Kidney (tissue), 13 donors: ENCODE measurements at regions not wholly inside any gene's neighbourhood (a gene's known extent, or its start where the extent isn't known, plus 50 kb on each side); places are given as distances from the start of the nearest gene placed in this dataset.

ENCODE experiments used
- DNase-seq, 5 donors: peaks; one replicate each; pipeline ENCODE4 v3.0.0-alpha.2; 2013 to 2020
- FAIRE-seq: peaks from 2 replicates; lab custom pipeline; 2012; peaks lifted over from hg19 to GRCh38; lab: Jason Lieb, UNC
- H3K27ac ChIP-seq, 2 donors: one replicate each; pipeline ENCODE4 v1.7.0; 2013; ENCODE audit warnings: low read depth in 2 of 2, low read length in 2 of 2, inconsistent platforms in 1 of 2
- H3K27me3 ChIP-seq: one replicate; pipeline ENCODE4 v1.7.1; 2013; ENCODE audit warnings: low read length, inconsistent platforms; ENCODE audit not compliant: control insufficient read depth, insufficient read depth
- H3K36me3 ChIP-seq, 3 donors: one replicate each; pipeline versions ENCODE4 v1.7.0 to v1.7.1; 2013; ENCODE audit warnings: low read length in 3 of 3, control low read depth in 1 of 3, inconsistent platforms in 1 of 3; ENCODE audit not compliant: insufficient read depth in 3 of 3, control insufficient read depth in 2 of 3
- H3K4me1 ChIP-seq, 3 donors: one replicate each; pipeline versions ENCODE4 v1.7.0 to v1.7.1; 2013; ENCODE audit warnings: low read length in 3 of 3, inconsistent platforms in 1 of 3, low read depth in 1 of 3; ENCODE audit not compliant: control insufficient read depth in 2 of 3, insufficient read depth in 2 of 3
- H3K4me3 ChIP-seq, 3 donors: one replicate each; pipeline versions ENCODE4 v1.7.0 to v1.8.1; 2013; ENCODE audit warnings: low read length in 3 of 3, control low read depth in 1 of 3, inconsistent platforms in 1 of 3
- H3K9ac ChIP-seq, 3 donors: one replicate each; pipeline versions ENCODE4 v1.7.0 to v1.7.1; 2013; ENCODE audit warnings: low read length in 3 of 3, control low read depth in 1 of 3, inconsistent platforms in 1 of 3
- H3K9me3 ChIP-seq, 3 donors: one replicate each; pipeline versions ENCODE4 v1.7.0 to v1.7.1; 2013; ENCODE audit warnings: low read length in 3 of 3, control low read depth in 1 of 3, inconsistent platforms in 1 of 3; ENCODE audit not compliant: control insufficient read depth in 2 of 3, insufficient read depth in 1 of 3
- intact Hi-C: fragments of 100-400 bp; cut with DNase I; formaldehyde crosslinking; loops from one replicate; pipeline ENCODE4 v1.11.1; 2022
- TF ChIP-seq, protein P1 (sequence below): IDR thresholded peaks from 3 replicates; pipeline ENCODE4 v1.5.1; 2012; ENCODE audit warnings: mild to moderate bottlenecking, moderate library complexity, borderline replicate concordance; ENCODE audit not compliant: insufficient read depth; ENCODE audit errors: extremely low read depth
- donor health status: control.
- donor health status: control.
- donor health status: control.
- donor health status: control.
- donor health status: control.
- donor health status: DM: yes; HTN: yes; CAD: no.
- donor health status: Normal renal cell carcinoma (clear cell type).

DNA sequence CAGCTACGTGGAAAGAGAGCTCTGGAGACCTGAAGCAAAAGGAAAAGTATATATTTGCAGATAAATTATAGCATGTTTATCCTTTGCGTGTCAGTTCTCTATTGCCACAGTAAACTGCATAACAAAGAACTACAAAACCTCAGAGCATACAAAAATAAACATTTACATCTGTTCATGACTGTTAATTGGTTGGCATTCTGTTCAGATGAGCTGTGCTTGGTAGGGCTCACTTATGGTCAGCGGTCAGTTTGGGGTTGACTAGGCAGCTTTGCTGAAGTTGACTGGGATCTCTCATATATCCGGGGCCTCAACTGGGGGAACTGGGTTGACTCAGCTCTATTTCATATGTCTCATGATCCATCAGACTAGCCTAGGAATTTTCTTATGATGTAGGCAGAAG, 257.7 kb downstream of the TLE1 start:
- TF ChIP-seq, protein P1, sequence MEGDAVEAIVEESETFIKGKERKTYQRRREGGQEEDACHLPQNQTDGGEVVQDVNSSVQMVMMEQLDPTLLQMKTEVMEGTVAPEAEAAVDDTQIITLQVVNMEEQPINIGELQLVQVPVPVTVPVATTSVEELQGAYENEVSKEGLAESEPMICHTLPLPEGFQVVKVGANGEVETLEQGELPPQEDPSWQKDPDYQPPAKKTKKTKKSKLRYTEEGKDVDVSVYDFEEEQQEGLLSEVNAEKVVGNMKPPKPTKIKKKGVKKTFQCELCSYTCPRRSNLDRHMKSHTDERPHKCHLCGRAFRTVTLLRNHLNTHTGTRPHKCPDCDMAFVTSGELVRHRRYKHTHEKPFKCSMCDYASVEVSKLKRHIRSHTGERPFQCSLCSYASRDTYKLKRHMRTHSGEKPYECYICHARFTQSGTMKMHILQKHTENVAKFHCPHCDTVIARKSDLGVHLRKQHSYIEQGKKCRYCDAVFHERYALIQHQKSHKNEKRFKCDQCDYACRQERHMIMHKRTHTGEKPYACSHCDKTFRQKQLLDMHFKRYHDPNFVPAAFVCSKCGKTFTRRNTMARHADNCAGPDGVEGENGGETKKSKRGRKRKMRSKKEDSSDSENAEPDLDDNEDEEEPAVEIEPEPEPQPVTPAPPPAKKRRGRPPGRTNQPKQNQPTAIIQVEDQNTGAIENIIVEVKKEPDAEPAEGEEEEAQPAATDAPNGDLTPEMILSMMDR: no peak
- FAIRE-seq: no peak
- intact Hi-C loops: no loop called here

DNA sequence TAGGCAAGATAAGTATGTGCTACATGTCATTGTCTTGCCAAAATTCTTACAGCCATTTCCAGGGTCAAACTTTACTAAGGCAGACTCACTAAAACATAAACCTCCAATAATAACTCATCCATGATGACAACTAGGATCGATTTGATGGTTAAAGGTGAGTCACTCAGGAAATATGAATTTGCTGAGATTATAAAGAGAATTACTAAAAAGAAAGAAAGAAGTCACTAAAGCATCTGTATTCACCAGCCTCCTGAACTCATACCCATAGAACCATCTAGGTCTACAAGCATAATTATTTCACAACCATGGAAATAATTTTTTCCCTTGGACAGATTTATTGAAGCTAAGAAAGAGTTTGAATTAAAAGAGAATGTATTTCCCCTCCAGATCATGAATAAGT, 258.6 kb downstream of the TLE1 start:
- H3K9ac ChIP-seq: no peak overlapping the region
- no peak for FAIRE-seq

More for the DNA sequence above, 257.7 kb downstream of the TLE1 start:
- H3K4me3 ChIP-seq: no peak overlapping the region
- no peaks in the 10 kb centered on the region for H3K36me3 ChIP-seq
- DNase-seq: peak in 1 of 5 donors; percentile 7
- no peaks in the 10 kb centered on the region for H3K4me1 ChIP-seq
- H3K9ac ChIP-seq: no peak overlapping the region
- H3K27me3 ChIP-seq: no peaks in the 10 kb centered on the region
- peaks cover 0 to 14% (median 2%) of the 10 kb centered on the region in 3 donors for H3K9me3 ChIP-seq
- no peak overlapping the region for H3K27ac ChIP-seq

DNA sequence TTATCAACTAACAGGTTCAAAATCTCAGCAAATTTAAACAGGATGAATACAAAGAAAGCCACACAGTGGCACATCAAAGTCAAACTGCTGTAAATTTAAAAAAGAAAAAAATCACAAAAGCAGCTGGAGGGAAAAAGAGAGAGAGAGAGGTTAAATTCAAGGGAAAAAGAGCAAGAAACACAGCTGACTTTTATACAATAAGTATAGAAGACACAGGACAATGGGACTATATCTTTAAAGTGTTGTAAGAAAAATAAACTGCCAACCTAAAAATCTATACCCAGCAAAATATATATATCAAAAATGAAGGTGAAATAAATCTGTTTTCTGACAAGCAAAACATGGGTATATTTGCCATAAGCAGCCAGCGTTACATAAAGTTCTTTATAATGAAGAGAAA, 261.5 kb downstream of the TLE1 start:
- H3K9me3 ChIP-seq: peaks cover 0 to 14% (median 2%) of the 10 kb centered on the region in 3 donors
- H3K4me1 ChIP-seq: no peaks in the 10 kb centered on the region
- intact Hi-C loops: no loop called here
- H3K36me3 ChIP-seq: no peaks in the 10 kb centered on the region
- H3K27ac ChIP-seq: no peak overlapping the region
- DNase-seq (no peak), FAIRE-seq (no peak)
- no peaks in the 10 kb centered on the region for H3K27me3 ChIP-seq
- no peak overlapping the region for H3K4me3 ChIP-seq
- H3K9ac ChIP-seq: no peak overlapping the region
- TF ChIP-seq, protein P1: no peak

More for the DNA sequence above, 258.6 kb downstream of the TLE1 start:
- DNase-seq: no peak
- H3K27me3 ChIP-seq: no peaks in the 10 kb centered on the region
- intact Hi-C loops: no loop called here
- peaks cover 0 to 14% (median 2%) of the 10 kb centered on the region in 3 donors for H3K9me3 ChIP-seq
- no peaks in the 10 kb centered on the region for H3K4me1 ChIP-seq
- no peak overlapping the region for H3K27ac ChIP-seq
- no peaks in the 10 kb centered on the region for H3K36me3 ChIP-seq
- TF ChIP-seq, protein P1: no peak
- H3K4me3 ChIP-seq: no peak overlapping the region

DNA sequence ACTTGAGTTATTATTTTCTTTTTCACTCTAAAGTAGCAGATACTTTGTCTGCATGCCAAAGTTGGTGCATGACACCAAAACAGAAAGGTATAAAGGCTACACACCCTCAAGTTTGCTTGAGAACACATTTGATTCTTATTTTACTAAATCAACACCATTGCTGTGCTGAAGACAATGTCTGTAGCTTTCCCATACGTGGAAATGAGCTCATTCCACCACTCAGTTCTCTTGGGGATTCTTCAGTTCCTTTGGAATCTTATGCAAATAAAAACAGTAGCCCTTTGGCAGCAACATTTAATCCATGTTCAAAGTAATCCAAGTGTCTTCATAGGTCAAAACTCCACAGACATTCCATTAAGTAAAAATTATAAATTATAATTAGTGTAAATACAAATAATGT, 264.9 kb downstream of the TLE1 start:
- Histone ChIP-seq H3K27me3 (no peaks in the 10 kb centered on the region), H3K9me3 (peaks cover 0 to 19% (median 0%) of the 10 kb centered on the region in 3 donors), H3K9ac (no peak overlapping the region), H3K36me3 (no peaks in the 10 kb centered on the region), H3K27ac (no peak overlapping the region), H3K4me1 (no peaks in the 10 kb centered on the region), H3K4me3 (no peak overlapping the region)
- FAIRE-seq: no peak
- TF ChIP-seq, protein P1: no peak
- DNase-seq: no peak
- intact Hi-C loops: no loop called here
